Endothelial cell (in vitro differentiated cells): ENCODE measurements at regions not wholly inside any gene's neighbourhood (a gene's known extent, or its start where the extent isn't known, plus 50 kb on each side); places are given as distances from the start of the nearest gene placed in this dataset.

ENCODE experiments used
- DNase-seq: peaks from one replicate; pipeline ENCODE4 v3.0.0; 2021; ENCODE audit warnings: low spot score
- H3K27ac Mint-ChIP-seq: one replicate; pipeline ENCODE4 v1.8.0; 2021; ENCODE audit warnings: mixed read lengths, inconsistent platforms; ENCODE audit not compliant: unreplicated experiment
- H3K27me3 Mint-ChIP-seq: one replicate; pipeline ENCODE4 v1.8.0; 2021; ENCODE audit warnings: mild to moderate bottlenecking, moderate library complexity, mixed read lengths, inconsistent platforms; ENCODE audit not compliant: unreplicated experiment
- H3K36me3 Mint-ChIP-seq: one replicate; pipeline ENCODE4 v1.8.0; 2021; ENCODE audit warnings: mild to moderate bottlenecking, low read depth, mixed read lengths, inconsistent platforms; ENCODE audit not compliant: unreplicated experiment
- H3K4me1 Mint-ChIP-seq: one replicate; pipeline ENCODE4 v1.8.0; 2021; ENCODE audit warnings: mild to moderate bottlenecking, mixed read lengths, inconsistent platforms; ENCODE audit not compliant: unreplicated experiment
- H3K4me3 Mint-ChIP-seq: one replicate; pipeline ENCODE4 v1.8.0; 2021; ENCODE audit warnings: mild to moderate bottlenecking, mixed read lengths, inconsistent platforms; ENCODE audit not compliant: unreplicated experiment
- H3K9me3 Mint-ChIP-seq: one replicate; pipeline ENCODE4 v1.8.0; 2021; ENCODE audit warnings: mixed read lengths, inconsistent platforms; ENCODE audit not compliant: unreplicated experiment
- TF ChIP-seq, protein P1 (sequence below): fragments of 200-600 bp; sonication (generic); IDR thresholded peaks from one replicate; pipeline ENCODE4 v1.5.0; 2021; ENCODE audit warnings: antibody characterized with exemption; ENCODE audit not compliant: unreplicated experiment

DNA sequence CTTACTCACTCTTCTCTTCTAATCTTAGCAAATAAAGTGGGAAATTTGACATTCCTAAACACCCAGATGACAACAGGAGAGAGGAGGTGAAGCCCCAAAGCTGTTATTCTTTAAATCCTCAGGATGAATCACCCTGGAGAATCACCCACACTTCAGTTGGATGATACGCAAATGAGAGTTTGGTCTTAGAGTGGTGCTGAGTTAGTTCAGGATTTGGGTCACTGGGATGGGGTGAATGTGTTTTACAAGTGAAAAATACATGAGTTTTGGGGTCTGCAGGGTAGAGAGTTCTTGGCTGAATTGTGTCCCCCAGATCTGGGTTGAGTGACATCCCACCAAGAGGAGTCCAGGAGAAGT is 117.2 kb downstream of the GGTLC2 start:
- H3K9me3 Mint-ChIP-seq: no peaks in the 10 kb centered on the region
- DNase-seq: no peak
- no peaks in the 10 kb centered on the region for H3K36me3 Mint-ChIP-seq
- H3K27ac Mint-ChIP-seq: no peak overlapping the region
- peaks cover 3% of the 10 kb centered on the region for H3K27me3 Mint-ChIP-seq
- TF ChIP-seq, protein P1, sequence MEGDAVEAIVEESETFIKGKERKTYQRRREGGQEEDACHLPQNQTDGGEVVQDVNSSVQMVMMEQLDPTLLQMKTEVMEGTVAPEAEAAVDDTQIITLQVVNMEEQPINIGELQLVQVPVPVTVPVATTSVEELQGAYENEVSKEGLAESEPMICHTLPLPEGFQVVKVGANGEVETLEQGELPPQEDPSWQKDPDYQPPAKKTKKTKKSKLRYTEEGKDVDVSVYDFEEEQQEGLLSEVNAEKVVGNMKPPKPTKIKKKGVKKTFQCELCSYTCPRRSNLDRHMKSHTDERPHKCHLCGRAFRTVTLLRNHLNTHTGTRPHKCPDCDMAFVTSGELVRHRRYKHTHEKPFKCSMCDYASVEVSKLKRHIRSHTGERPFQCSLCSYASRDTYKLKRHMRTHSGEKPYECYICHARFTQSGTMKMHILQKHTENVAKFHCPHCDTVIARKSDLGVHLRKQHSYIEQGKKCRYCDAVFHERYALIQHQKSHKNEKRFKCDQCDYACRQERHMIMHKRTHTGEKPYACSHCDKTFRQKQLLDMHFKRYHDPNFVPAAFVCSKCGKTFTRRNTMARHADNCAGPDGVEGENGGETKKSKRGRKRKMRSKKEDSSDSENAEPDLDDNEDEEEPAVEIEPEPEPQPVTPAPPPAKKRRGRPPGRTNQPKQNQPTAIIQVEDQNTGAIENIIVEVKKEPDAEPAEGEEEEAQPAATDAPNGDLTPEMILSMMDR: no peak
- no peak overlapping the region for H3K4me3 Mint-ChIP-seq
- peaks cover 17% of the 10 kb centered on the region for H3K4me1 Mint-ChIP-seq

DNA sequence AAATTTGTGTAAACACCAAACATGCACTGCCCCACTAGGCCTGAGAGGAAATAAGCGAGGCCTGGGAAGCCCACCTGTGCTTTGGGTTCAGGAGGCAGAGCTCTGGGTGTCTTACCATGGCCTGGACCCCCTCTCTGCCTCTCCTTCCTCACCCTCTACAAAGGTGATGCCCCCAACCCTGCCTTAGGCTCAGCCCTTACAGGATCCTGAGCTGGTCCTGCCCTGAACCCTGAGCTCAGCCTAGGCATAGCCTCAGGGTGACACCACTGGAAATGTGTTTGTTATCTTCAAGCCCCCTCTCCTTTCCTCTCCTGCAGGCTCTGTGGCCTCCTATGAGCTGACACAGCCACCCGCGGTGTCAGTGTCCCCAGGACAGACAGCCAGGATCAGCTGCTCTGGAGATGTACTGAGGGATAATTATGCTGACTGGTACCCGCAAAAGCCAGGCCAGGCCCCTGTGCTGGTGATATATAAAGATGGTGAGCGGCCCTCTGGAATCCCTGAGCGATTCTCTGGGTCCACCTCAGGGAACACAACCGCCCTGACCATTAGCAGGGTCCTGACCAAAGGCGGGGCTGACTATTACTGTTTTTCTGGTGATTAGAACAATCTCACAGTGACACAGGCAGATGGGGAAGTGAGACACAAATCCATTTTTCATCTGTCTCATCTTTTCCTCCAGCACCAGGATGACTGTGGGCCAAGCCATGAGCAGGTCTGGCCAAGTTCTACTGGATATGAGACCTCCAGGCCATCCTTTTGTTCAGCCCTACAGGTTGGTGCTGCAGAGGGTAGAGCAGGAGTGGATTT is 117.8 kb downstream of the GGTLC2 start:
- DNase-seq: no peak
- TF ChIP-seq, protein P1: no peak
- Mint-ChIP-seq H3K27ac (no peak overlapping the region), H3K9me3 (no peaks in the 10 kb centered on the region), H3K27me3 (peaks cover 3% of the 10 kb centered on the region), H3K4me3 (no peak overlapping the region), H3K36me3 (no peaks in the 10 kb centered on the region), H3K4me1 (peaks cover 17% of the 10 kb centered on the region)

DNA sequence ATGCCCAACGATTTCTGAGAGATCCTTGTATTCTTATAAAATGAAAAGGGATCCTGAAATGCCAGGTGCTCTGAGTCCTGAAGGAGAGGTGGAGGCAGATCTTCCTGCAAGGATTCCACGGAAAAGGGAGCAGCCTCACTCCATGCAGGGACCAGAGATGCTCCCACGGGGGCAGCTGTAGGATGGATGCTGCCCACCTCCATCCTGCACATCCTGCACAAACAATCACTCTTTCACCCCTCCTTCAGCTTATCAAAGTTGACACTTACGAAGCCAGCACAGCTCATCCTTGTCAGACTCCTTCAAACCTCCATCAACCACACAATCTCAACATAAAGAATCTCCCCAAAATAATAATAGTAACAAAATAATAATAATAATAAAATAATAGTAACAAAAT is 119.1 kb downstream of the GGTLC2 start:
- TF ChIP-seq, protein P1: no peak
- peaks cover 14% of the 10 kb centered on the region for H3K4me1 Mint-ChIP-seq
- DNase-seq: no peak
- no peaks in the 10 kb centered on the region for H3K9me3 Mint-ChIP-seq
- H3K4me3 Mint-ChIP-seq: no peak overlapping the region
- H3K36me3 Mint-ChIP-seq: no peaks in the 10 kb centered on the region
- peaks cover 3% of the 10 kb centered on the region for H3K27me3 Mint-ChIP-seq
- H3K27ac Mint-ChIP-seq: no peak overlapping the region

DNA sequence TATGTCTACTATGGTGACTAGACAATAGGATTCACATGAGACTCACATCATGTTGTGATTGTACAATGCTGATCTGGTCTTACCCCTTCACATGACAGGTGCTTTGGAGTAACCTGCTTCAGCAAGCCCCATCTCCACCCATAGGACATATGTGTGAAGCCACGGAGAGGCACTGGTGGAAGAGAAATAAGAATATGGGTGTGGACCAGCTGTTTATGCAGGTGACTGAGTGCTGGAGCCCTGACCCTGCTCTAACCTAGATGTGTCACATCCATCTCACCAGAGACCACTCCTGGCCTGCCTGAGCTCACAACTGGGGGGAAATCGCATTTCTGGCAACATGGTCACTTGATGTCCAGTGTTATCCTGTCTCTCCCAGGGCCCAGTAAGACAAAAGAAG is 119.7 kb downstream of the GGTLC2 start:
- H3K27me3 Mint-ChIP-seq: peaks cover 3% of the 10 kb centered on the region
- H3K27ac Mint-ChIP-seq: no peak overlapping the region
- DNase-seq: no peak

More for the DNA sequence above, 119.7 kb downstream of the GGTLC2 start:
- H3K4me1 Mint-ChIP-seq: peaks cover 10% of the 10 kb centered on the region
- no peak overlapping the region for H3K4me3 Mint-ChIP-seq
- TF ChIP-seq, protein P1: no peak
- no peaks in the 10 kb centered on the region for H3K9me3 Mint-ChIP-seq
- H3K36me3 Mint-ChIP-seq: no peaks in the 10 kb centered on the region
